Brain microvascular endothelial cell (primary cell): ENCODE measurements at regions not wholly inside any gene's neighbourhood (a gene's known extent, or its start where the extent isn't known, plus 50 kb on each side); places are given as distances from the start of the nearest gene placed in this dataset.

Source experiments
- DNase-seq: peaks from one replicate; pipeline ENCODE4 v3.0.0-alpha.2; 2020
- H3K27ac ChIP-seq: fragments of 250-450 bp; sonication (Bioruptor Pico); 2 replicates; pipeline ENCODE4 v1.5.1; 2020; ENCODE audit warnings: mild to moderate bottlenecking, moderate library complexity
- H3K27me3 ChIP-seq: fragments of 250-450 bp; sonication (Bioruptor Pico); replicated peaks from 2 replicates; pipeline ENCODE4 v1.5.1; 2020; ENCODE audit warnings: mild to moderate bottlenecking
- H3K36me3 ChIP-seq: fragments of 250-450 bp; sonication (Bioruptor Pico); replicated peaks from 2 replicates; pipeline ENCODE4 v1.5.1; 2020; ENCODE audit warnings: mild to moderate bottlenecking
- H3K4me3 ChIP-seq: 2 replicates; pipeline ENCODE4 v1.5.1; 2011; ENCODE audit warnings: low read depth, mild to moderate bottlenecking, control low read depth, low read length, moderate library complexity
- CTCF ChIP-seq: IDR thresholded peaks from 2 replicates; pipeline ENCODE4 v1.5.1; 2011; ENCODE audit warnings: low read depth, mild to moderate bottlenecking, moderate library complexity, low read length, control low read depth, inconsistent platforms; ENCODE audit errors: missing control alignments
- in situ Hi-C: cut with HindIII; loops from 2 replicates; pipeline ENCODE4 v1.10.0; 2017; ENCODE audit warnings: low sequenced_read_pairs, low pct_ligation_motif_present

GRCh38 chr5:67417839-67418238, 221.2 kb upstream of the CD180 start:
- H3K27ac ChIP-seq: no peak overlapping the region
- no peak overlapping the region for H3K4me3 ChIP-seq
- TF ChIP-seq CTCF: no peak
- DNase-seq: no peak
- H3K27me3 ChIP-seq: no peaks in the 10 kb centered on the region
- in situ Hi-C loops: no loop called here
- H3K36me3 ChIP-seq: no peaks in the 10 kb centered on the region

- in situ Hi-C loops: no loop called here
- no peaks in the 10 kb centered on the region for H3K36me3 ChIP-seq
Measured at GRCh38 chr5:67416986-67417385, 220.4 kb upstream of the CD180 start.

GRCh38 chr5:67416133-67416937, 219.7 kb upstream of the CD180 start:
- in situ Hi-C loops: no loop called here
- no peak overlapping the region for H3K4me3 ChIP-seq
- no peak for TF ChIP-seq CTCF
- no peaks in the 10 kb centered on the region for H3K27me3 ChIP-seq
- no peak overlapping the region for H3K27ac ChIP-seq
- DNase-seq: no peak
- no peaks in the 10 kb centered on the region for H3K36me3 ChIP-seq

More at GRCh38 chr5:67416986-67417385, 220.4 kb upstream of the CD180 start:
- no peak for DNase-seq
- H3K27ac ChIP-seq: no peak overlapping the region
- TF ChIP-seq CTCF: no peak
- no peaks in the 10 kb centered on the region for H3K27me3 ChIP-seq
- no peak overlapping the region for H3K4me3 ChIP-seq

GRCh38 chr5:67414712-67415111, 218.1 kb upstream of the CD180 start:
- Histone ChIP-seq H3K4me3 (no peak overlapping the region), H3K27ac (no peak overlapping the region), H3K27me3 (no peaks in the 10 kb centered on the region), H3K36me3 (no peaks in the 10 kb centered on the region)
- no peak for TF ChIP-seq CTCF
- in situ Hi-C loops: no loop called here
- DNase-seq: no peak

- in situ Hi-C loops: no loop called here
- Histone ChIP-seq H3K27ac (no peak overlapping the region), H3K4me3 (no peak overlapping the region), H3K36me3 (no peaks in the 10 kb centered on the region), H3K27me3 (no peaks in the 10 kb centered on the region)
- DNase-seq: no peak
- no peak for TF ChIP-seq CTCF
Measured at GRCh38 chr5:67413721-67414120, 217.1 kb upstream of the CD180 start.
